SK-N-SH (cell line): ENCODE measurements at regions not wholly inside any gene's neighbourhood (a gene's known extent, or its start where the extent isn't known, plus 50 kb on each side); places are given as distances from the start of the nearest gene placed in this dataset.

Source experiments
- CTCF ChIP-seq: fragments of 200-600 bp; sonication (generic); IDR thresholded peaks from 2 replicates; pipeline ENCODE4 v1.6.1; 2017; ENCODE audit warnings: antibody characterized with exemption, mild to moderate bottlenecking, moderate library complexity
- EZH2phosphoT487 ChIP-seq: fragments of 200-600 bp; sonication (generic); IDR thresholded peaks from 2 replicates; pipeline ENCODE4 v1.6.1; 2017; ENCODE audit warnings: low read depth, mixed run types, mild to moderate bottlenecking, antibody characterized with exemption, moderate library complexity, borderline replicate concordance
- FOSL2 ChIP-seq: IDR thresholded peaks from 2 replicates; pipeline ENCODE4 v1.4.0; 2012; ENCODE audit warnings: low read depth, mild to moderate bottlenecking, moderate library complexity, borderline replicate concordance
- GABPA ChIP-seq: IDR thresholded peaks from 2 replicates; pipeline ENCODE4 v1.4.0; 2012; ENCODE audit warnings: low read depth, mild to moderate bottlenecking
- MXI1 ChIP-seq: IDR thresholded peaks from 2 replicates; pipeline ENCODE4 v1.6.1; 2012; ENCODE audit warnings: mild to moderate bottlenecking, low read depth, low read length, improper control_type of control experiment
- NFIC ChIP-seq: IDR thresholded peaks from 2 replicates; pipeline ENCODE4 v1.4.0; 2012; ENCODE audit warnings: borderline replicate concordance
- POLR2AphosphoS5 ChIP-seq: IDR thresholded peaks from 2 replicates; pipeline ENCODE4 v1.6.1; 2012; ENCODE audit warnings: low read depth, low read length
- RAD21 ChIP-seq: IDR thresholded peaks from 2 replicates; pipeline ENCODE4 v1.6.1; 2012; ENCODE audit warnings: mild to moderate bottlenecking, low read length
- REST ChIP-seq: IDR thresholded peaks from 2 replicates; pipeline ENCODE4 v1.6.1; 2012; ENCODE audit warnings: mild to moderate bottlenecking, low read depth, low read length, moderate library complexity
- SMC3 ChIP-seq: IDR thresholded peaks from 2 replicates; pipeline ENCODE4 v1.6.1; 2012; ENCODE audit warnings: low read depth, low read length, improper control_type of control experiment
- USF2 ChIP-seq: fragments of 150-350 bp; IDR thresholded peaks from 2 replicates; pipeline ENCODE4 v1.6.1; 2017; ENCODE audit warnings: antibody characterized with exemption, low read length, low read depth, borderline replicate concordance
- YY1 ChIP-seq: IDR thresholded peaks from 2 replicates; pipeline ENCODE4 v1.4.0; 2012; ENCODE audit warnings: low read depth, mild to moderate bottlenecking

GRCh38 chr6:85865420-85866369 lies 223.0 kb upstream of the SYNCRIP start:
- no peak for TF ChIP-seq CTCF
- no peak for TF ChIP-seq MXI1
- TF ChIP-seq EZH2phosphoT487 = no peak
- no peak for TF ChIP-seq YY1
- no peak for TF ChIP-seq POLR2AphosphoS5
- TF ChIP-seq USF2 = no peak
- TF ChIP-seq REST = no peak
- no peak for TF ChIP-seq SMC3
- TF ChIP-seq NFIC = no peak
- TF ChIP-seq FOSL2 = no peak
- no peak for TF ChIP-seq GABPA
- TF ChIP-seq RAD21 = no peak
